ENCODE measurements at regions not wholly inside any gene's neighbourhood (a gene's known extent, or its start where the extent isn't known, plus 50 kb on each side); places are given as distances from the start of the nearest gene placed in this dataset.

- TF ChIP-seq, protein P1, sequence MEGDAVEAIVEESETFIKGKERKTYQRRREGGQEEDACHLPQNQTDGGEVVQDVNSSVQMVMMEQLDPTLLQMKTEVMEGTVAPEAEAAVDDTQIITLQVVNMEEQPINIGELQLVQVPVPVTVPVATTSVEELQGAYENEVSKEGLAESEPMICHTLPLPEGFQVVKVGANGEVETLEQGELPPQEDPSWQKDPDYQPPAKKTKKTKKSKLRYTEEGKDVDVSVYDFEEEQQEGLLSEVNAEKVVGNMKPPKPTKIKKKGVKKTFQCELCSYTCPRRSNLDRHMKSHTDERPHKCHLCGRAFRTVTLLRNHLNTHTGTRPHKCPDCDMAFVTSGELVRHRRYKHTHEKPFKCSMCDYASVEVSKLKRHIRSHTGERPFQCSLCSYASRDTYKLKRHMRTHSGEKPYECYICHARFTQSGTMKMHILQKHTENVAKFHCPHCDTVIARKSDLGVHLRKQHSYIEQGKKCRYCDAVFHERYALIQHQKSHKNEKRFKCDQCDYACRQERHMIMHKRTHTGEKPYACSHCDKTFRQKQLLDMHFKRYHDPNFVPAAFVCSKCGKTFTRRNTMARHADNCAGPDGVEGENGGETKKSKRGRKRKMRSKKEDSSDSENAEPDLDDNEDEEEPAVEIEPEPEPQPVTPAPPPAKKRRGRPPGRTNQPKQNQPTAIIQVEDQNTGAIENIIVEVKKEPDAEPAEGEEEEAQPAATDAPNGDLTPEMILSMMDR (IDR thresholded peaks at IDR 0.05), result no peak
- TF ChIP-seq POLR2A (IDR thresholded peaks at IDR 0.05), result no peak
These were observed 488.5 kb upstream of the ANKRD30A start for GRCh38 chr10:36636879-36637278.

Data from right lobe of liver (tissue), 4 donors.